ENCODE measurements at regions not wholly inside any gene's neighbourhood (a gene's known extent, or its start where the extent isn't known, plus 50 kb on each side); places are given as distances from the start of the nearest gene placed in this dataset.

DNA sequence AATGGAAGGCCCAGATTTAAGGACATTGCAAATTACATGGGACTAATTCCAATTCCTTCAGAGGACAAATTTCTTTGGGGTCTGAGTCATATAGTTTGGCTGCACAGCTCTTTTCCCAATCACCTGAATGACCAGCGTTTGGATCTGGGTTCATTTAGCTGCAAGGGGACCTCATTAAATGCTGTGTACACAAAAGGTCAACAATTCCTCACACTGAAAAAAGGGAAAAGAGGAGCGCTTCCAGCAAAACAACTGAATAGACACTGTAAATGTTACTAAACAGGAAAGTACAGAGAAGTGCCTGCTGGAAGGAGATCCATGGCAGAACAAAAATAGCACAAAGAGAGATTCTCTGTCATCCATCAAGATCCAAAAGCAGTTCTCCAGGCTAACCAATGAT lies 356.0 kb upstream of the LMCD1 start:
- whole genome bisulfite sequencing, 2 donors = 26 to 58% methylated on average over 2 of the region's 2 CpGs
- no peak for ATAC-seq

DNA sequence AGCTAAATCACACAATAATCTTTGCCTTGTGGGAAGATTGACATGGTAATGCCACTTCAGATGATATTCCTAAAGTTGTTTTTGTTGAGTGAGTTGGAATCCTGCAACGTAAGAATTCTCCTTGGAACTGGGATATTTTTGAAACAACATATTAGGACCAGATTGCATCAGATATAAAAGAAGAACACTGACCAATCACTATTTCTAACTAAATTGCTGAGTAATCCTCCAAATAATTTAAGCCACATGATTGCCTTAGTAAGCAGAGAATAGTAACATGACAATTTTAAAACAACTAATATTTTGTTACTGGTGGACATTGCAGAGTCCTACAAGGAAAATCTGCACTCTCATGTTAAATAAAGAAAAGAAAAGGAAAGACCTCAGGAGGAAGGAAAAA lies 353.9 kb upstream of the LMCD1 start:
- no peak overlapping the region for H3K27ac ChIP-seq
- no peak for FAIRE-seq
- no peaks in the 10 kb centered on the region for H3K27me3 ChIP-seq
- no peak for DNase-seq
- intact Hi-C loops (cut with DNase I) = no loop called here
- no peaks in the 10 kb centered on the region for H3K9me3 ChIP-seq
- TF ChIP-seq, protein P1, sequence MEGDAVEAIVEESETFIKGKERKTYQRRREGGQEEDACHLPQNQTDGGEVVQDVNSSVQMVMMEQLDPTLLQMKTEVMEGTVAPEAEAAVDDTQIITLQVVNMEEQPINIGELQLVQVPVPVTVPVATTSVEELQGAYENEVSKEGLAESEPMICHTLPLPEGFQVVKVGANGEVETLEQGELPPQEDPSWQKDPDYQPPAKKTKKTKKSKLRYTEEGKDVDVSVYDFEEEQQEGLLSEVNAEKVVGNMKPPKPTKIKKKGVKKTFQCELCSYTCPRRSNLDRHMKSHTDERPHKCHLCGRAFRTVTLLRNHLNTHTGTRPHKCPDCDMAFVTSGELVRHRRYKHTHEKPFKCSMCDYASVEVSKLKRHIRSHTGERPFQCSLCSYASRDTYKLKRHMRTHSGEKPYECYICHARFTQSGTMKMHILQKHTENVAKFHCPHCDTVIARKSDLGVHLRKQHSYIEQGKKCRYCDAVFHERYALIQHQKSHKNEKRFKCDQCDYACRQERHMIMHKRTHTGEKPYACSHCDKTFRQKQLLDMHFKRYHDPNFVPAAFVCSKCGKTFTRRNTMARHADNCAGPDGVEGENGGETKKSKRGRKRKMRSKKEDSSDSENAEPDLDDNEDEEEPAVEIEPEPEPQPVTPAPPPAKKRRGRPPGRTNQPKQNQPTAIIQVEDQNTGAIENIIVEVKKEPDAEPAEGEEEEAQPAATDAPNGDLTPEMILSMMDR (IDR thresholded peaks at IDR 0.05) = no peak
- no peaks in the 10 kb centered on the region for H3K4me1 ChIP-seq
- no peak overlapping the region for H3K4me3 ChIP-seq
- H3K36me3 ChIP-seq = no peaks in the 10 kb centered on the region
- no peak for ATAC-seq
- 51 to 68% methylated on average over 1 of the region's 1 CpG for WGBS, 2 donors

More for the DNA sequence above, 356.0 kb upstream of the LMCD1 start:
- Histone ChIP-seq H3K27me3 (no peaks in the 10 kb centered on the region), H3K36me3 (no peaks in the 10 kb centered on the region), H3K9me3 (no peaks in the 10 kb centered on the region), H3K4me1 (no peaks in the 10 kb centered on the region), H3K27ac (no peak overlapping the region), H3K4me3 (no peak overlapping the region)
- TF ChIP-seq, protein P1 (IDR thresholded peaks at IDR 0.05) = no peak
- no peak for FAIRE-seq
- no peak for DNase-seq
- intact Hi-C loops (cut with DNase I) = no loop called here

DNA sequence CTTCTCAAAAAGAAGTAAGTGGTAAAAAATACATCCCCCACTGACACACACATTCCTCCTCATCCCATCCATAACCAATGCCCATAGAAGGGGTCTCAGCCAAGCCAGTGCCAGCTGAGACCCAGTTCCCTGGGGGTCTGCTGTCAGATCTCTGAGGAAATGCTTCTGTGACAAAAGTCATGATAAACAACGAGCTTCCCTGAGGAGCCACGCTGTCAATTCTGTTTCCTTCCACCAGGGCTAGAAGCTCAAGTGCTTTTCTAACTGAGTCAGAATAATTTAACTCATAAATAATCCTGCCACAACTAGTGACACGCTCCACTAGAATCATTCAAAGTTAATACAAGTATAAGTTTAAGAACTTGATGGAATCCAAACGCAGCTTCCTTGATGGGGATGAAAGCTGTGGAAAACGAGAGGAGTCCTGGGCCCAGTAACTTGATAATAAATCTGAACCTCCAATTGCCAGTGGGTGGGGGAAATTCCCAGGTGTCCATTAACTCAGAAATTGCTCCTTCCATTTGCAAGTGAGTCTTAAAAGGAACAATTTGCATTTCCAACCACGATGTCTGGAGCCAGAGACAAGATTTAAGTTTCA lies 348.7 kb upstream of the LMCD1 start:
- H3K27me3 ChIP-seq = no peaks in the 10 kb centered on the region
- ATAC-seq = no peak
- TF ChIP-seq, protein P1 (IDR thresholded peaks at IDR 0.05) = no peak
- no peak for DNase-seq
- H3K27ac ChIP-seq = no peak overlapping the region
- WGBS, 2 donors = 61 to 70% methylated on average over 6 of the region's 6 CpGs
- no peak for FAIRE-seq
- H3K9me3 ChIP-seq = no peaks in the 10 kb centered on the region
- no peaks in the 10 kb centered on the region for H3K36me3 ChIP-seq
- H3K4me3 ChIP-seq = no peak overlapping the region
- intact Hi-C loops (cut with DNase I) = no loop called here
- no peaks in the 10 kb centered on the region for H3K4me1 ChIP-seq

DNA sequence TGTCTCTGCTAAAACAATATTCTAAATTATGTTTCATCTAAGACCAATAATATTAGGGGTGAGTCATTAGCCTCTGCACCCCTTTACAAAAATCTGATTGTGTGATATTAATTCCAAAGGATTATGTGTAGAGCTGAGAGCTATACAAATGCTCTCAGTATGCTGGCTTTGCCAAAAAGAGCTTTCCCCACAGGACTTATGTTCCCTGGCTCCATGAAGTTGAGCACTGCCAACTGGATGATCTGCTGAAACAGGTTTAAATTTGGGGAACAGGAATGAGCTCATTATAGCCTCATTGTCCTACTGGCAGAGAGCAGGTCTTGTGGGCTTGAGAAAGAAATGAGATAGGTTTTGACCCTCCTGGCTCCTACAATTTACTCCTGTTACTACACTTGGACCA lies 347.8 kb upstream of the LMCD1 start:
- DNase-seq (no peak), ATAC-seq (no peak), FAIRE-seq (no peak)
- H3K9me3 ChIP-seq = no peaks in the 10 kb centered on the region
- intact Hi-C loops (cut with DNase I) = no loop called here
- H3K27ac ChIP-seq = no peak overlapping the region
- TF ChIP-seq, protein P1 (IDR thresholded peaks at IDR 0.05) = no peak
- H3K4me3 ChIP-seq = no peak overlapping the region
- H3K4me1 ChIP-seq = no peaks in the 10 kb centered on the region
- H3K27me3 ChIP-seq = no peaks in the 10 kb centered on the region
- no peaks in the 10 kb centered on the region for H3K36me3 ChIP-seq

DNA sequence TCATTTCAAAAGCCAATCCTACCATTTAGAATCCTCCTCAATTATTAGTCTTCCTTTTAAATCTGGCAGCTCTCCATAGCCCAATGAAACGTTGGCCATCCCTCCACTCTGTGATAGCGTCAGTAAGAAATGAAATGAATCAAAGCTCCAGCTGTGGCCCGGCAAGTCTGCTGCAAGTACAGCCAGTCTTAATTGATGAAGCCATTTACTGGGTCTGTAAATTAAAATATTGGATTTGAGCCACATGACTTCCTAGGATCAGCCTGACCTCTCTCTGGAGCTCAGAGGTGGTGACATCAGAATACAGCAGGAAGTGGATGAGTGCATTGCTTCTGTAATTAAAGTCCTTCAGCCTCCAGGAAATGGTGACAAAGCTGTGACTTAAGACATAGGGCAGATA lies 347.0 kb upstream of the LMCD1 start:
- Histone ChIP-seq H3K27me3 (no peaks in the 10 kb centered on the region), H3K36me3 (no peaks in the 10 kb centered on the region), H3K27ac (no peak overlapping the region), H3K9me3 (no peaks in the 10 kb centered on the region), H3K4me3 (no peak overlapping the region), H3K4me1 (no peaks in the 10 kb centered on the region)
- ATAC-seq (no peak), FAIRE-seq (no peak), DNase-seq (no peak)
- WGBS, 2 donors = 66 to 70% methylated on average over 3 of the region's 3 CpGs
- intact Hi-C loops (cut with DNase I) = no loop called here
- TF ChIP-seq, protein P1 (IDR thresholded peaks at IDR 0.05) = no peak

Data from pancreas (tissue), 10 donors.